ENCODE measurements at regions not wholly inside any gene's neighbourhood (a gene's known extent, or its start where the extent isn't known, plus 50 kb on each side); places are given as distances from the start of the nearest gene placed in this dataset.

DNA sequence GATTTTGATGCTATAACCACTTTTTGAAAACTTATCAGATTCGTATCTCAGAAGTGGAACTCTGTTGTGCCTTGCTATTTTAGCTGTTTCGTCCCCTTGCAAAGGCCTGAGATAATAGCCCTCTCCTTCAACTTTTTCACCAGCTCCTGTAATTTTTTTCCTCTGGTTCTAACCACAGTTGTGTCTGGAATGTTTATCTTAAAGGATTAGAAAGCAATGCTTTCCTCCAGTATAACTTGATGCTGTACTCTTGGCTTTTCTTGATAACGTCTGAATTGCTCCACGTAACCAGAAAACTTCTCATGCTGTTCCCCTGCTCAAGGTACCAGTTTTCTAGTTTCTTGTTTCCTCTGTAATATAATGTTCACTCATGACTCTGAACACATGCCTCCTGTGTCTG lies 209.4 kb downstream of the DTWD2 start:
- H3K27me3 ChIP-seq (ENCODE audit: control insufficient read depth, insufficient read depth, low read length) = no peaks in the 10 kb centered on the region
- H3K27ac ChIP-seq (ENCODE audit: low read depth, low read length) = no peak overlapping the region
- no peaks in the 10 kb centered on the region for H3K36me3 ChIP-seq (ENCODE audit: control insufficient read depth, insufficient read depth, low read length)
- H3K9me3 ChIP-seq (ENCODE audit: control insufficient read depth, insufficient read depth, low read depth, low read length) = no peaks in the 10 kb centered on the region
- no peaks in the 10 kb centered on the region for H3K4me1 ChIP-seq (ENCODE audit: control insufficient read depth, insufficient read depth, low read length)
- H3K4me3 ChIP-seq (ENCODE audit: low read depth, low read length) = no peak overlapping the region
- no peak overlapping the region for H3K9ac ChIP-seq (ENCODE audit: low read length)

- no peak overlapping the region for H3K27ac ChIP-seq (ENCODE audit: low read depth, low read length)
- no peak overlapping the region for H3K9ac ChIP-seq (ENCODE audit: low read length)
- H3K36me3 ChIP-seq (ENCODE audit: control insufficient read depth, insufficient read depth, low read length) = no peaks in the 10 kb centered on the region
- no peak overlapping the region for H3K4me3 ChIP-seq (ENCODE audit: low read depth, low read length)
- H3K9me3 ChIP-seq (ENCODE audit: control insufficient read depth, insufficient read depth, low read depth, low read length) = no peaks in the 10 kb centered on the region
- H3K27me3 ChIP-seq (ENCODE audit: control insufficient read depth, insufficient read depth, low read length) = no peaks in the 10 kb centered on the region
- H3K4me1 ChIP-seq (ENCODE audit: control insufficient read depth, insufficient read depth, low read length) = no peaks in the 10 kb centered on the region
Observed at GRCh38 chr5:118777189-118777736, 211.1 kb downstream of the DTWD2 start.

DNA sequence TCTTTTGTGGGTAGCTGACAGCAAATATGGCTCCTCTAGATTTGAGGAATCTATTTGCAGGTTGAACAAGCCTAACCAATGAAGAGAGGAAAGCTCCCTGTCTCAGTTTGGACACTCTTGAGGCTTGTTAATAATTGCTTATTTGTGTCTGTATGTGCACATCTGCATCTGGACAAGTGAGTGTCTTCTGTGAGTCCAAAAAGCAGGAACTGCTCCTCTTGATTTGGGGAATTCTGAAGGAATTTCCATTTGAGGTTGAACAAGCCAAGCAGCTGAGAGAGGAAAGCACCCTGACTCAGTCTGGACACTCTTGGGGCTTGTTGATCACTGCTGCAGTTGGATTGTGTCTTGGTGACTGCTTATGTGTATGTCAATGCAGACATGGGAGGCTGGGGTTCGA lies 211.6 kb downstream of the DTWD2 start:
- Histone ChIP-seq H3K4me3 (ENCODE audit: low read depth, low read length) (no peak overlapping the region), H3K27ac (ENCODE audit: low read depth, low read length) (no peak overlapping the region), H3K9ac (ENCODE audit: low read length) (no peak overlapping the region), H3K36me3 (ENCODE audit: control insufficient read depth, insufficient read depth, low read length) (no peaks in the 10 kb centered on the region), H3K9me3 (ENCODE audit: control insufficient read depth, insufficient read depth, low read depth, low read length) (no peaks in the 10 kb centered on the region; the same call in 1 of the 2 replicates), H3K4me1 (ENCODE audit: control insufficient read depth, insufficient read depth, low read length) (no peaks in the 10 kb centered on the region), H3K27me3 (ENCODE audit: control insufficient read depth, insufficient read depth, low read length) (no peaks in the 10 kb centered on the region)

DNA sequence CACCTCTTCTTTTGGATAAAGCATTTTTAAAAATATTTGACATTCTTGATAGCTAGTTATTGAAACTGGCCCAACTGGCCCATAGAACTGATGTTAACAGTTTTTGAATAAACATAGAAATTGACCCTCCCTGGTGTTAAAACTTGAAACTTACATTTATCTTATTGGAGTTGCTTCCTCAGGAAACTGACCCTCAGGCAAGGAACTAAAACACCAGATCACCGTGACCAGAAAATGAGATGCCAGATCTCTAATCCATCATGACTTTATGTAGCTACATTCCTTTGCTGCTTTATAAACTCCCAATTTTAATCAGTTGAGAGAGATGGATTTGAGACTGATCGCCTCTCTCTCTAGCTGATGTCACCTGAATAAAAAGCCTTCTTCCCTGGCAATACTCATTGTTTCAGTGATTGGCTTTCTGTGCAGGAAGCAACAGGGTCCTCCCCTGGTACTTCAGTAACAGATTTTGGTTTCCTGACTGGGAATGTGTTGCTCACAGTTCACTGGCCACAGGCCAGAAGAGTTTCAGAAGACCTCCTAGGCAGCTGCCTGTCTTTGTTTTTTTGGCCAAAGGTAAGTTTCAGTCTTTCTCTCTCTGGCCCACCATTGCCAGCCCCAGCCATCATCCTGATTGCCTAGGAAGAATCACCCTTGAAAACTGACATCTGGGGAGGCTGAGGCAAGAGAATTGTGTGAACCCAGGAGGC lies 212.4 kb downstream of the DTWD2 start:
- H3K4me3 ChIP-seq (ENCODE audit: low read depth, low read length) = no peak overlapping the region
- no peaks in the 10 kb centered on the region for H3K36me3 ChIP-seq (ENCODE audit: control insufficient read depth, insufficient read depth, low read length)

DNA sequence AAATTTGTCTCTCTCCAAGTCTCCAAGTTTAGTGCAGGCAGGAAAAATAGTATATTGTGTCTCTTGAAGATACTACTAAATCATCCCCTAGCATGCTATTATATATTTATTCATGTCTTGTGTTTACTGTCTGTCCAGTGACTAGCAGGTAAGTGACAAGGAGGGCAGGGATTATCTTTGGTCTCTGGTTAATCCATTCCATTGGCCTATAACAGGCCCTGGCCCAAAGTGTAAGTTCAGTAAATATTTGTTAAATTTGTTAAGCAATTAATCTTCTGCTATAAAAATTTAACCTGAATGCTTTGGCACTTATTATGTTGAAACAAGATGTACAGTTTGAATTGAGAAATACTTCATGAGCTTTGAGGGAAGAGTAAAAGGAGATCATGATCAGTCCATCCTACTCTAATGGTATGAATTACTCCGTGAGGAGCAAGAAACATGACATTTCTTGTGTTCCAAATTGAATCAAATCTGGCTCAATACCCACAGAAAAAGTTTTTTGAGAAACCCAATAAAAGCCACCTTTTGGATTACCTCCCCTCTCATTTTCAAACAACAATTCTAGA lies 219.7 kb downstream of the DTWD2 start:
- no peaks in the 10 kb centered on the region for H3K4me1 ChIP-seq (ENCODE audit: control insufficient read depth, insufficient read depth, low read length)
- H3K9me3 ChIP-seq (ENCODE audit: control insufficient read depth, insufficient read depth, low read depth, low read length) = no peaks in the 10 kb centered on the region; the same call in 1 of the 2 replicates
- no peak overlapping the region for H3K9ac ChIP-seq (ENCODE audit: low read length)
- H3K4me3 ChIP-seq (ENCODE audit: low read depth, low read length) = no peak overlapping the region
- H3K36me3 ChIP-seq (ENCODE audit: control insufficient read depth, insufficient read depth, low read length) = no peaks in the 10 kb centered on the region
- H3K27ac ChIP-seq (ENCODE audit: low read depth, low read length) = no peak overlapping the region
- H3K27me3 ChIP-seq (ENCODE audit: control insufficient read depth, insufficient read depth, low read length) = no peaks in the 10 kb centered on the region

More for the DNA sequence above, 212.4 kb downstream of the DTWD2 start:
- Histone ChIP-seq H3K9me3 (ENCODE audit: control insufficient read depth, insufficient read depth, low read depth, low read length) (no peaks in the 10 kb centered on the region; the same call in 1 of the 2 replicates), H3K4me1 (ENCODE audit: control insufficient read depth, insufficient read depth, low read length) (no peaks in the 10 kb centered on the region), H3K27me3 (ENCODE audit: control insufficient read depth, insufficient read depth, low read length) (no peaks in the 10 kb centered on the region), H3K9ac (ENCODE audit: low read length) (no peak overlapping the region), H3K27ac (ENCODE audit: low read depth, low read length) (no peak overlapping the region)

DNA sequence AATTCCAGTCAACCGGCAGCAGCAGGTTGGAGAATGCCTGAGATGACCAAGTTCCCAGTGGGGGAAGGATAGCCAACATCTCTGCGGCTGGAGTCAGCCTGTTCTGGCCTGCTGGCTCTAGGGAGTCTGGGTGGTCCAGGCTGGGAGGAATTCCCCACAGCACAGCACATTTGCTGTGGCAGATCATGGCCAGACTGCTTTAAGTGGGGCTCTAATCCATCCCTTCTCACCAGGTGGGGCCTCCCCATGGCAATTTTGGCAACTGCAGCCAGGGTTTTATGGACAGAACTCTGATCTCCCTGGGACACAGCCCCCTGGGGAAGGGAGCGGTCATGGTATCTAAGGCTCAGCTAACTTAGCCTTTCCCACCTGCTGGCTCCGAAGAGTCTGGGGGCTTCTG lies 226.1 kb downstream of the DTWD2 start:
- Histone ChIP-seq H3K27ac (ENCODE audit: low read depth, low read length) (no peak overlapping the region), H3K9ac (ENCODE audit: low read length) (no peak overlapping the region), H3K4me3 (ENCODE audit: low read depth, low read length) (no peak overlapping the region), H3K4me1 (ENCODE audit: control insufficient read depth, insufficient read depth, low read length) (no peaks in the 10 kb centered on the region), H3K9me3 (ENCODE audit: control insufficient read depth, insufficient read depth, low read depth, low read length) (no peaks in the 10 kb centered on the region), H3K36me3 (ENCODE audit: control insufficient read depth, insufficient read depth, low read length) (no peaks in the 10 kb centered on the region), H3K27me3 (ENCODE audit: control insufficient read depth, insufficient read depth, low read length) (no peaks in the 10 kb centered on the region)

DNA sequence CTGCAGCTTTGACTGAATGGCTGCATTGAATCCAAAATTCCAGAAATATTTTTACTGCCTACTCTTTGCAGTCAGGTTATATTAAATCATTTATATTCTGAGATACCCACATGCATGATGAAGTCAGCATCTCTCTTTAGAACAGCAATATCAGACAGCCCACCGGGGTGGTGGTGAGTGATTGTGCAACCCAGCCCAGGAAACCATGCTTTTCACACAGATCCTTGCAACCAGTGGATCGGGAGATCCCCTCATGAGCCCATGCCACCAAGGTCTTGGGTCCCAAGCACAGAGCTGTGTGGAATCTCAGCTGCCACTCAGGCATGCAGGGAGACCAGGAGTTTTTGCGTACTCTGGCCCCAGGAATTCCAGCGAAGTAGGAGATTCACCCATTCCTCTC lies 226.5 kb downstream of the DTWD2 start:
- no peak overlapping the region for H3K27ac ChIP-seq (ENCODE audit: low read depth, low read length)
- H3K27me3 ChIP-seq (ENCODE audit: control insufficient read depth, insufficient read depth, low read length) = no peaks in the 10 kb centered on the region
- no peak overlapping the region for H3K9ac ChIP-seq (ENCODE audit: low read length)
- H3K4me3 ChIP-seq (ENCODE audit: low read depth, low read length) = no peak overlapping the region
- no peaks in the 10 kb centered on the region for H3K36me3 ChIP-seq (ENCODE audit: control insufficient read depth, insufficient read depth, low read length)
- no peaks in the 10 kb centered on the region for H3K9me3 ChIP-seq (ENCODE audit: control insufficient read depth, insufficient read depth, low read depth, low read length)
- H3K4me1 ChIP-seq (ENCODE audit: control insufficient read depth, insufficient read depth, low read length) = no peaks in the 10 kb centered on the region

DNA sequence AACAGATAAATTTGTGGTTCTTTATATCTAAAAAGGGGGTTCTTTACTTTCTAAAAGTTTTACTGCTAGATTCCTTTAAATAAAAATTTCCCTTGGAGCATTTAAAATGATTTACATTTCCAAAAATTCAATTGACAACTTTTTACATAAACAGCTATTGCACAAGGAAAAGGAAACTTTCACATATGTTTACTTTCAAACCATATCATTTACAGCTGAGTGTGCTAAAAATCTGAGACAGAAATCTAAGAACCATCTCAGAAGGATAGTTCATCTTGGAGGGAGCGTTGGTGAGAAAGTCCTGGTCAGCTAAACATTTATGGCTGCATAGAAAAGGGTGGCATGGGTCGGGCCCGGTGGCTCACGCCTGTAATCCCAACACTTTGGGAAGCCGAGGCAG lies 235.4 kb downstream of the DTWD2 start:
- Histone ChIP-seq H3K9me3 (ENCODE audit: control insufficient read depth, insufficient read depth, low read depth, low read length) (no peaks in the 10 kb centered on the region), H3K9ac (ENCODE audit: low read length) (no peak overlapping the region), H3K36me3 (ENCODE audit: control insufficient read depth, insufficient read depth, low read length) (no peaks in the 10 kb centered on the region), H3K4me1 (ENCODE audit: control insufficient read depth, insufficient read depth, low read length) (no peaks in the 10 kb centered on the region), H3K27ac (ENCODE audit: low read depth, low read length) (no peak overlapping the region), H3K27me3 (ENCODE audit: control insufficient read depth, insufficient read depth, low read length) (no peaks in the 10 kb centered on the region), H3K4me3 (ENCODE audit: low read depth, low read length) (no peak overlapping the region)

GRCh38 chr5:118736396-118736795 lies 252.0 kb downstream of the DTWD2 start:
- no peak overlapping the region for H3K4me3 ChIP-seq (ENCODE audit: low read depth, low read length)

DNA sequence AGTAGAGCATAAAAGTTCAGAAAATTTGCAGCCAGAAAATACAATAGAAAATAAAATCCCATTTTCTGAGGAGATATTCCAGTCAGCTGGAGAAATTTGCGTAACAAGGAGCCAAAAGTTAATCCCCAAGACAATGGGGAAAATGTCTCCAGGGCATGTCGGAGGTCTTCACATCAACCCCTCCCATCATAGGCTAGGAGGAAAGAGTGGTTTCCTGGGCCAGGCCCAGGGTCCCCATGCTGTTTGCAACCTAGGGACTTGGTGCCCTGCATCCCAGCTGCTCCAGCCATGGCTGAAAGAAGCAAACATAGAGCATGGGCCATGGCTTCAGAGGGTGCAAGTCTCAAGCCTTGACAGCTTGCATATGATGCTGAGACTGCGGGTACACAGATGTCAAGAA lies 255.0 kb downstream of the DTWD2 start:
- Histone ChIP-seq H3K27me3 (ENCODE audit: control insufficient read depth, insufficient read depth, low read length) (no peaks in the 10 kb centered on the region), H3K36me3 (ENCODE audit: control insufficient read depth, insufficient read depth, low read length) (peaks cover 2% of the 10 kb centered on the region; the same call in 1 of the 2 replicates), H3K9me3 (ENCODE audit: control insufficient read depth, insufficient read depth, low read depth, low read length) (peaks cover 5% of the 10 kb centered on the region), H3K4me3 (ENCODE audit: low read depth, low read length) (no peak overlapping the region), H3K4me1 (ENCODE audit: control insufficient read depth, insufficient read depth, low read length) (no peaks in the 10 kb centered on the region), H3K27ac (ENCODE audit: low read depth, low read length) (no peak overlapping the region), H3K9ac (ENCODE audit: low read length) (no peak overlapping the region)

More at GRCh38 chr5:118736396-118736795, 252.0 kb downstream of the DTWD2 start:
- Histone ChIP-seq H3K9ac (ENCODE audit: low read length) (no peak overlapping the region), H3K27me3 (ENCODE audit: control insufficient read depth, insufficient read depth, low read length) (no peaks in the 10 kb centered on the region), H3K36me3 (ENCODE audit: control insufficient read depth, insufficient read depth, low read length) (peaks cover 2% of the 10 kb centered on the region; the same call in 1 of the 2 replicates), H3K9me3 (ENCODE audit: control insufficient read depth, insufficient read depth, low read depth, low read length) (peaks cover 5% of the 10 kb centered on the region), H3K27ac (ENCODE audit: low read depth, low read length) (no peak overlapping the region), H3K4me1 (ENCODE audit: control insufficient read depth, insufficient read depth, low read length) (no peaks in the 10 kb centered on the region)

DNA sequence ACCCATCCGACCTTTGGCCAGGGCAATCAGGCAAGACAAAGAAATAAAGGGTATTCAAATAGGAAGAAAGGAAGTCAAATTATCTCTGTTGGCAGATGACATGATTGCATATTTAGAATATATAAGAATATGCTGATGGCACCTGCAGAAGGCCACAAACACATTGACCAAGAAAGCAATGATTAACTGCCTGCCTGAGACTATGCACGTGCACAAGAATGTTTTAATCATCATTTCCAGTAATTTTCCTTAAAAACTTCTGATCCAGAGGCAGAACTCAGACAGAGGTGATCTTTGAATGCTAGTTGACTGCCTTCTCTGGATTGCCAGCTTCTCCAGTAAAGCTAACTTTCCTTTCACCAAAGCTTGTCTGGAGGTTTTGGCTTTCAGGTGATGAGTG lies 260.2 kb downstream of the DTWD2 start:
- Histone ChIP-seq H3K36me3 (ENCODE audit: control insufficient read depth, insufficient read depth, low read length) (no peaks in the 10 kb centered on the region), H3K4me1 (ENCODE audit: control insufficient read depth, insufficient read depth, low read length) (peaks cover 3% of the 10 kb centered on the region; the same call in 1 of the 2 replicates), H3K4me3 (ENCODE audit: low read depth, low read length) (no peak overlapping the region), H3K9me3 (ENCODE audit: control insufficient read depth, insufficient read depth, low read depth, low read length) (no peaks in the 10 kb centered on the region; the same call in 1 of the 2 replicates), H3K9ac (ENCODE audit: low read length) (no peak overlapping the region), H3K27ac (ENCODE audit: low read depth, low read length) (no peak overlapping the region), H3K27me3 (ENCODE audit: control insufficient read depth, insufficient read depth, low read length) (no peaks in the 10 kb centered on the region)
